PC-9 (cell line): ENCODE measurements at regions not wholly inside any gene's neighbourhood (a gene's known extent, or its start where the extent isn't known, plus 50 kb on each side); places are given as distances from the start of the nearest gene placed in this dataset.

ENCODE experiments used
- CTCF ChIP-seq: fragments of 200-600 bp; sonication (generic); conservative IDR thresholded peaks from 2 replicates; pipeline ENCODE4 v1.6.1; 2017; ENCODE audit warnings: mixed run types, antibody characterized with exemption, mild to moderate bottlenecking, moderate library complexity
- EZH2 ChIP-seq: fragments of 200-600 bp; sonication (generic); IDR thresholded peaks from 2 replicates; pipeline ENCODE4 v1.8.0; 2017; ENCODE audit warnings: antibody characterized with exemption, low read depth

- TF ChIP-seq CTCF (no peak), EZH2 (no peak)
These were observed 243.1 kb downstream of the BCAT1 start for GRCh38 chr12:24705741-24706358.
